ENCODE measurements at regions not wholly inside any gene's neighbourhood (a gene's known extent, or its start where the extent isn't known, plus 50 kb on each side); places are given as distances from the start of the nearest gene placed in this dataset.

- no peak overlapping the region for H3K4me3 ChIP-seq (ENCODE audit: low read depth, low read length)
These were observed 549.6 kb upstream of the CCDC54 start for GRCh38 chr3:106827515-106828213.

GRCh38 chr3:106829206-106829605 lies 548.0 kb upstream of the CCDC54 start:
- TF ChIP-seq CTCF (IDR thresholded peaks at IDR 0.05; ENCODE audit: low read depth, low read length) = no peak

More at GRCh38 chr3:106827515-106828213, 549.6 kb upstream of the CCDC54 start:
- TF ChIP-seq CTCF (IDR thresholded peaks at IDR 0.05; ENCODE audit: low read depth, low read length) = no peak

GRCh38 chr3:106830334-106830733 lies 546.9 kb upstream of the CCDC54 start:
- no peak overlapping the region for H3K4me3 ChIP-seq (ENCODE audit: low read depth, low read length)
- TF ChIP-seq CTCF (IDR thresholded peaks at IDR 0.05; ENCODE audit: low read depth, low read length) = no peak

More at GRCh38 chr3:106829206-106829605, 548.0 kb upstream of the CCDC54 start:
- no peak overlapping the region for H3K4me3 ChIP-seq (ENCODE audit: low read depth, low read length)

GRCh38 chr3:106836906-106837305 lies 540.3 kb upstream of the CCDC54 start:
- no peak overlapping the region for H3K4me3 ChIP-seq (ENCODE audit: low read depth, low read length)
- TF ChIP-seq CTCF (IDR thresholded peaks at IDR 0.05; ENCODE audit: low read depth, low read length) = no peak

GRCh38 chr3:106837616-106838015 lies 539.6 kb upstream of the CCDC54 start:
- no peak for TF ChIP-seq CTCF (IDR thresholded peaks at IDR 0.05; ENCODE audit: low read depth, low read length)
- no peak overlapping the region for H3K4me3 ChIP-seq (ENCODE audit: low read depth, low read length)

GRCh38 chr3:106839576-106840280 lies 537.5 kb upstream of the CCDC54 start:
- no peak overlapping the region for H3K4me3 ChIP-seq (ENCODE audit: low read depth, low read length)

More at GRCh38 chr3:106839576-106840280, 537.5 kb upstream of the CCDC54 start:
- TF ChIP-seq CTCF (IDR thresholded peaks at IDR 0.05; ENCODE audit: low read depth, low read length) = no peak

Measured in WI38 (cell line).